Left ventricle myocardium superior (tissue), 1 donor: ENCODE measurements at regions not wholly inside any gene's neighbourhood (a gene's known extent, or its start where the extent isn't known, plus 50 kb on each side); places are given as distances from the start of the nearest gene placed in this dataset.
"Not testable (repeated sequence)": the region's sequence is repeated elsewhere in the genome, so short reads cannot be mapped to it uniquely, and the experiment has no call there.

Experiments
- ATAC-seq: fragments of 200-7000 bp; cut with Tn5 transposase; one replicate; pipeline ENCODE4 v1.9.1; 2020; ENCODE audit warnings: mild to moderate bottlenecking, moderate library complexity
- DNase-seq: peaks from one replicate; pipeline ENCODE4 v3.0.0-alpha.2; 2020
- intact Hi-C: fragments of 100-400 bp; cut with micrococcal nuclease; formaldehyde crosslinking; loops from one replicate; pipeline ENCODE4 v1.11.0; 2022
- donor health status: DM: no; HTN: yes; CAD: no; lungs with severe emphysema.

DNA sequence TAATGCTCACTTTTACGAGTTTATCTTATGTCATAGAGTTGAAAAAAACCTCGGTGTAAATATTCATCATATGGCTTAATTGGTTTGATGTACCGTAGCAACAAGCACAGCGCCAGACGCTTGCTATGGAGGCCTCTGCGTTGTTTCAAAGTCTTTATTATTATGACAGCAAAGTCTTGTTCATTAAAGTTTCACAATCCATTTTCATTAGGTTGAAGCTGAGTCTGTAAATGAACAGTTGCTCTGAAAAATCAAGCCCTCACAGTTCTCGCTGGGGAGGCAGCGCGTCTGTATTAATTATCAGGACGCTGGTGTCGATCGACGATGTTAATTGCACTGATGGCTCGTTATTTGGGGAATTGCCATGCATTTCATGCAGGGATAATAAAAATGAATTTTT lies 185.6 kb downstream of the INSC start:
- intact Hi-C loops, result no loop called here
- ATAC-seq (no peak), DNase-seq (no peak)

- DNase-seq, result no peak
- intact Hi-C loops, result no loop called here
- ATAC-seq, result no peak
These were observed 192.9 kb downstream of the INSC start for GRCh38 chr11:15307619-15308024.

DNA sequence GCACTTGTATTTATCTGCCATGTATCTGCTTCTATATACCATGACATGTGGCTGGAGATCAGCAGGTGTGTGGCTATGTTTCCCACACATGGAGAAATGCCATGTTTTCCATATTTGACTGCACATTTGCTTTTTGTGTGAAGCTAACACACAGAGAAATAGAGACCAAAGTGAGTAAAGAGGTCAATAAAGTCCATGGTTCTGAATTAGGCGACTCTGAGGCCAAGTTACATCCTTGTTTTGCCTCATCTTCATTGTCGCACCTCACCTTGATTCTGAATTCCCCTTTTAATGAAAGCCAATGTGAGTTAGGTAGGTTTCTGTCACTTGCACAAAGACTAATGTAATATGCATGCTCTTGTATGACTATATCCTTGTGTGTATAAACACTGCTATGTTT lies 194.1 kb downstream of the INSC start:
- DNase-seq (no peak), ATAC-seq (no peak)
- intact Hi-C loops, result no loop called here

GRCh38 chr11:15309296-15309695 lies 194.6 kb downstream of the INSC start:
- no peak for DNase-seq
- intact Hi-C loops, result no loop called here
- ATAC-seq, result no peak

- ATAC-seq, result no peak
- no peak for DNase-seq
- intact Hi-C loops, result no loop called here
These were observed 199.1 kb downstream of the INSC start for GRCh38 chr11:15313862-15314261.

- DNase-seq, result no peak
- ATAC-seq, result no peak
- intact Hi-C loops, result no loop called here
These were observed 204.1 kb downstream of the INSC start for GRCh38 chr11:15318814-15319213.

GRCh38 chr11:15326520-15326919 lies 211.8 kb downstream of the INSC start:
- no peak for DNase-seq
- ATAC-seq, result no peak
- intact Hi-C loops, result no loop called here

GRCh38 chr11:15327786-15328231 lies 213.1 kb downstream of the INSC start:
- ATAC-seq, result peak; percentile 74
- DNase-seq, result peak; percentile 52
- intact Hi-C loops, result no loop called here

- ATAC-seq, result no peak
- DNase-seq, result no peak
- intact Hi-C loops, result no loop called here
These were observed 218.7 kb downstream of the INSC start for GRCh38 chr11:15333407-15333806.

GRCh38 chr11:15334766-15335165 lies 220.0 kb downstream of the INSC start:
- intact Hi-C loops, result no loop called here
- ATAC-seq (no peak), DNase-seq (no peak)

DNA sequence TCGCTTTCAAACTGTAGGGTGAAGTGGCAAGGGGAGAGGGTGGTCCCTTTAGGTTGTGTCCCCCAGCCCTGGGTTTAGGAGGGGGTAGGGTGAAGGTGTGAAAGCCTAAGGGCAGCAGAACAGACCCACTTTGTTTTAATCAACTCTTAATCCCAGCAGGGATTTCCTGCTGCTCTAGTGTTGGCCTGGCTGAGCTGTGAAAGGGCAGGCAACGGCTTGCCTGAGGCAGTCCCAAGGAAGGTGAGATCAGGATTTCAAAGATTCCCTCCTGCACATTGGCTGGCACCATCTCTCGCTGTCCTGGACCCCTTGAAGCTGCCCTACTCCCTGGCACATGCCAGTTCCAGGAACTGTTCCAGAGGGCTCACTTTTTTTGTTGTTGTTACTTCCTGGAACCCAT lies 221.3 kb downstream of the INSC start:
- DNase-seq (no peak), ATAC-seq (no peak)
- intact Hi-C loops, result no loop called here

GRCh38 chr11:15339302-15339701 lies 224.6 kb downstream of the INSC start:
- intact Hi-C loops, result no loop called here
- no peak for ATAC-seq
- no peak for DNase-seq

DNA sequence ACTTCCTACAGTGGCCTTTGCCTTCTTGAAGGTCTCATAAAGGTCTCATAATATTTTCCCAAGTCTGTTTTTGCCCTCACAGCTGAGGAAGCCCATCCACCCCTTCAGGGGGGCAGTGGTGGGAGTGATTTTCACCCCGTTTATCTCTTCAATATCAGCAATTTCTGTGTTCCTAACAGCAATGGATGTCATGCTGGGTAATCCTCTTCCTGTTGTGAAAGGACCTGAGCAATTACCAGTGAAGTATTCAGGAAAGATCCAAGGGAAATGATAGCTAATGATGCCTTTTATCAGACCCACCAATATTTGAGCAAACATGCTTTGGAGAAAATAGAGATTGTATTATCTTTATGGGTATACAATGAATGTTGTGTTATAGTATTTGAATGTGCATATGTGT lies 226.9 kb downstream of the INSC start:
- no peak for DNase-seq
- ATAC-seq, result no peak
- intact Hi-C loops, result no loop called here

DNA sequence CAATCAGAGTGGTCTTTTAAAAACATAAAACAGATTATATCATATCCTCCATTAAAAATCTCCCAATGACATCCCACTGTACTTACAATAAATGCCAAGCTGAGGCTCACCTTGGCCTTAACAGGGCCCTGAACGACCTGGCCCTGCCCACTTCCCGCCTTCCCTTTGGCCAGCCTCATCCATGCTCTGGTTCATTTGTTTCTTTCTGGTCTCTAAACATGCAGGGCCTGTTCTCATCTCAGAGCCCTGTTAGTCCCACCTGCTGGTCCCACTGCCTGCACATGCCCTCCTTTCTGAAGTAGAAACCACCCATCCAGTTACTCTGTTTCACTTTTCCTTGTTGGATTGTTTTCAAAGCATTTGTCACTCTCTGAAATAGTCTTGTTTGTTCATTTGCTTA lies 227.4 kb downstream of the INSC start:
- intact Hi-C loops, result no loop called here
- DNase-seq (no peak), ATAC-seq (no peak)

DNA sequence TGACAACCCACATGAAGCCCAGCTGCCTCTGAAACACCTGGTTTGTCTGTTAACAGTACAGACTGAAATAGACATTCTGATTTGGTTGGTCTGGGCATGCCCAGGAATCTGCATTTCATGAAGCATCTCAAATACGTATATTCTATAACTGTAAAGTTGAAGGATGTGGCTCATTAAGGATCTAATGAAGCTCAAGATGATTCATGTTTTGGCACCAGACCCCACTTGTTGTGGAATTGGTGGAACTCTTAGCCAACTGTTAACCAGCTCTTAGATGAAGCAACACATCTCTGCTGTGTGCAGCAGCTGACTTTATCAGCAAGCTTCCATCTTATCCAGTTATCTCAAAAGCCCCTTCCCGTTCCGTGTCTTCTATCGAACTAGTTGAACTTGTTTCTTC lies 232.2 kb downstream of the INSC start:
- no peak for DNase-seq
- no peak for ATAC-seq
- intact Hi-C loops, result no loop called here

GRCh38 chr11:15347969-15348734 lies 233.4 kb downstream of the INSC start:
- intact Hi-C loops, result no loop called here
- ATAC-seq, result no peak

GRCh38 chr11:15349413-15349812 lies 234.7 kb downstream of the INSC start:
- DNase-seq, result no peak
- no peak for ATAC-seq
- intact Hi-C loops, result no loop called here

More at GRCh38 chr11:15347969-15348734, 233.4 kb downstream of the INSC start:
- DNase-seq, result no peak

DNA sequence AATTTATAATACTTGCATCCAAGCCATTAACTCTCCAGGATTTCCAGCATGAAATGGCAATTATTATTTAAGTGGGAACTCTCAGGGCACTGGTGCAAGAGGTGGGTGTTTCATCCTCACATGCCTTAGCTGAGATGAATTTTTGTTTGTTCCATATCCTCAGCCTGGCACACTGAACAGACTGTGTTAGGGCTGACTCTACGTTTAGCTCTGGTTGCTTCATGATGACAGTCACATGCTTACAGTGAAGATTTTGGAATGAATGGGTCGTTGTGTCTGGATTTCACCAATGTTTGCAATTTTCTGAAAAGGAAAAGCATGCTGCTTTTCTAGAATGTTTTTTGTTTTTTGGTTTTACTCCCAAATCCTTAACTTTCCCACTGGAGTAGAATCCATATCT lies 246.6 kb downstream of the INSC start:
- DNase-seq, result no peak
- intact Hi-C loops, result no loop called here
- no peak for ATAC-seq

DNA sequence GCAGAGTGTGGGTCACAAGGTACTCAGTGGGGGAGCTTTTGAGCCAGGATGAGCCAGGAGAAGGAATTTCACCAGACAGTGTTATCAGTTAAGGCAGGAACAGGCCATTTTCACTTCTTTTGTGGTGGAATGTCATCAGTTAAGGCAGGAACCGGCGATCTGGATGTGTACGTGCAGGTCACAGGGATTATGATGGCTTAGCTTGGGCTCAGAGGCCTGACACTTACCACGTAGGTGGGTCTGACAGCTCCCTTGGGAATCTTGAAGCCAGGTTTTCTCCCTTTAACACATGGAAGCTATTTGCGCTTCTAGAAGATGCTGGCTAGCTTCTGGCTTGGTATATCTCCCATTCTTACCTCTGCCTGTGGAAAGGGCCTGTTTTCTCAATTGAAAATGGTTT lies 250.6 kb downstream of the INSC start:
- ATAC-seq, DNase-seq, intact Hi-C loops: not testable (repeated sequence)

GRCh38 chr11:15367695-15368094 lies 253.0 kb downstream of the INSC start:
- intact Hi-C loops, result no loop called here
- ATAC-seq (no peak), DNase-seq (no peak)

GRCh38 chr11:15370495-15371147 lies 255.9 kb downstream of the INSC start:
- DNase-seq (no peak), ATAC-seq (no peak)
- intact Hi-C loops, result no loop called here
